PFSK-1 (cell line): ENCODE measurements at regions not wholly inside any gene's neighbourhood (a gene's known extent, or its start where the extent isn't known, plus 50 kb on each side); places are given as distances from the start of the nearest gene placed in this dataset.

Experiments used
- FOXP2 ChIP-seq: optimal IDR thresholded peaks from 2 replicates; pipeline ENCODE3; 2011; ENCODE audit warnings: borderline replicate concordance, control low read depth, inconsistent platforms; ENCODE audit not compliant: insufficient read depth; ENCODE audit errors: extremely low read length, extremely low read depth
- POLR2AphosphoS5 ChIP-seq: IDR thresholded peaks from 2 replicates; pipeline ENCODE4 v1.6.1; 2012; ENCODE audit warnings: low read depth, mild to moderate bottlenecking, control low read depth, low read length, moderate library complexity
- SIN3A ChIP-seq: IDR thresholded peaks from 2 replicates; pipeline ENCODE4 v1.6.1; 2012; ENCODE audit warnings: mild to moderate bottlenecking, low read length, moderate library complexity, borderline replicate concordance; ENCODE audit not compliant: insufficient read depth
- TAF1 ChIP-seq: IDR thresholded peaks from 2 replicates; pipeline ENCODE4 v1.6.1; 2012; ENCODE audit warnings: low read length, control low read depth, borderline replicate concordance; ENCODE audit not compliant: insufficient read depth
- TF ChIP-seq, protein P1 (sequence below), 2 experiments: IDR thresholded peaks; 2 replicates each; pipeline versions ENCODE4 v1.6.1 to v1.8.0; 2011 to 2012; ENCODE audit warnings: low read depth in 2 of 2, low read length in 2 of 2, control low read depth in 1 of 2, inconsistent platforms in 1 of 2, mild to moderate bottlenecking in 1 of 2, moderate library complexity in 1 of 2; ENCODE audit not compliant: insufficient read depth in 1 of 2

DNA sequence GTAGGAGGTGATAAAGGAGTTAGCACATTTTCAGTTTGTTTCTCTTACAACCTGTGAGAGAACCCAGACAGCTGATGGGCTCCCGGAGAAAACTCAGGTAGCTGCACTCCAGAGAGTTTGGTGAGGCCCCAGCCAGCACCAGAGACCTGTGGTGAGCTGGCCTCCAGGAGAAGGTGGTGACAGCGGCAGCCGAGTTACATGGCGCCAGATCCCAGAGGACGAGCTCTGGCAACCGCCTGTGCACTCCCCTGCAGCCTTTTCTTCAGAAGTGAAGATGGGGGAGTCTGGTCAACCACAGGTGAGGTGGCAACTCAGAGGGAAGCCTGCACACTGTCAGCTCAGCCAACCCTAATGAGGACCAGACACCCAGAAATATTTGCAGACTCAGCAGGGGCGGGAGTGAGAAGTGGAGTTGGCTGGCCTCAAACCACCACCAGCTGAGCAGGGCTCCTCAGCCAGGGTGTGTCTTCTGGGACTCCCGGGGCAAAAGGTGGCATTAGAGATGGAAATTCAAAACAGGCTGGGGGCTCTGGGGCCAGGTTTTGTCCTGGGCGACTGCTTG is 209.7 kb downstream of the SETD4 start:
- no peak for TF ChIP-seq FOXP2
- TF ChIP-seq, protein P1, sequence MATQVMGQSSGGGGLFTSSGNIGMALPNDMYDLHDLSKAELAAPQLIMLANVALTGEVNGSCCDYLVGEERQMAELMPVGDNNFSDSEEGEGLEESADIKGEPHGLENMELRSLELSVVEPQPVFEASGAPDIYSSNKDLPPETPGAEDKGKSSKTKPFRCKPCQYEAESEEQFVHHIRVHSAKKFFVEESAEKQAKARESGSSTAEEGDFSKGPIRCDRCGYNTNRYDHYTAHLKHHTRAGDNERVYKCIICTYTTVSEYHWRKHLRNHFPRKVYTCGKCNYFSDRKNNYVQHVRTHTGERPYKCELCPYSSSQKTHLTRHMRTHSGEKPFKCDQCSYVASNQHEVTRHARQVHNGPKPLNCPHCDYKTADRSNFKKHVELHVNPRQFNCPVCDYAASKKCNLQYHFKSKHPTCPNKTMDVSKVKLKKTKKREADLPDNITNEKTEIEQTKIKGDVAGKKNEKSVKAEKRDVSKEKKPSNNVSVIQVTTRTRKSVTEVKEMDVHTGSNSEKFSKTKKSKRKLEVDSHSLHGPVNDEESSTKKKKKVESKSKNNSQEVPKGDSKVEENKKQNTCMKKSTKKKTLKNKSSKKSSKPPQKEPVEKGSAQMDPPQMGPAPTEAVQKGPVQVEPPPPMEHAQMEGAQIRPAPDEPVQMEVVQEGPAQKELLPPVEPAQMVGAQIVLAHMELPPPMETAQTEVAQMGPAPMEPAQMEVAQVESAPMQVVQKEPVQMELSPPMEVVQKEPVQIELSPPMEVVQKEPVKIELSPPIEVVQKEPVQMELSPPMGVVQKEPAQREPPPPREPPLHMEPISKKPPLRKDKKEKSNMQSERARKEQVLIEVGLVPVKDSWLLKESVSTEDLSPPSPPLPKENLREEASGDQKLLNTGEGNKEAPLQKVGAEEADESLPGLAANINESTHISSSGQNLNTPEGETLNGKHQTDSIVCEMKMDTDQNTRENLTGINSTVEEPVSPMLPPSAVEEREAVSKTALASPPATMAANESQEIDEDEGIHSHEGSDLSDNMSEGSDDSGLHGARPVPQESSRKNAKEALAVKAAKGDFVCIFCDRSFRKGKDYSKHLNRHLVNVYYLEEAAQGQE (IDR thresholded peaks at IDR 0.05; ENCODE audit: insufficient read depth in 1 of 2, low read depth in 2 of 2, low read length in 2 of 2) = no peak
- no peak for TF ChIP-seq SIN3A
- no peak for TF ChIP-seq TAF1
- no peak for TF ChIP-seq POLR2AphosphoS5

DNA sequence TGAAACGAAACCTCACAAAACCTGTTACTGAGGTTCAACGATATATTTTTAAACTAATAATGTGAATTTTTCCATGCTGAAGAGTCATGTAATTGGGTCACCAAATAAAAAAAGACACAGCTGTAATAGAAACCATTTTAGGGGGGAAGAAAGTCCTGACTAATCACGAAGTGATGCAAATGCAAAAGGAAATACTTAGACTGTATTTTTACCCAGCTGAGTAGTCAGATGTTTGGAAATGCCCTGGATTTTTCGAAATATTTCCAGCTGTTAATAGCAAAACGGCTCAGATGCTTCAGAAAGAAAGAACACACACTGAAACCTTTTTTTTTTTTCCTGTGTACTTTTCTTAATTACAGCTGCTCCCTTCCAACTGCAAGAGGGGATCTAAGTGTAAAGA is 210.3 kb downstream of the SETD4 start:
- TF ChIP-seq FOXP2 (no peak), TAF1 (no peak), POLR2AphosphoS5 (no peak), SIN3A (no peak)
- TF ChIP-seq, protein P1 (IDR thresholded peaks at IDR 0.05; ENCODE audit: insufficient read depth in 1 of 2, low read depth in 2 of 2, low read length in 2 of 2) = no peak

DNA sequence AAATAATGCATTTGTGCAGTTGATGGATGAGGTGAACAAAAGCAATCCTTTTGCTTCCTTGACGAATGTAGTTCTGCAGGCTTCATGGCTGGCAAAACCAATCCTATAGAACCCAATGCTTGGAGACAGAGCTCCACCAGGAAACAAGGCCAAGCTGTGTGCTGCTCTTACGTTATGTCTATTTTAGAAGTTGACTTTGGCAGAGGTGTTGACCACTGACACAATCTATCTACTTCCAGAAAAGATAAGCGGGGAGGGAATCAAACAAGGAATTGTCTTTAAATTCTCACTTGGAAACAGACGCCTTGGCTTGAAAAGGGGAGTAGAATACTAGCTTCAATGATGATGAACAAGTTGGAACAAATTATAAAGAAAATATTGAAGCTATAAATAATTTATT is 211.2 kb downstream of the SETD4 start:
- TF ChIP-seq, protein P1 (IDR thresholded peaks at IDR 0.05; ENCODE audit: insufficient read depth in 1 of 2, low read depth in 2 of 2, low read length in 2 of 2) = no peak
- no peak for TF ChIP-seq TAF1
- no peak for TF ChIP-seq FOXP2

DNA sequence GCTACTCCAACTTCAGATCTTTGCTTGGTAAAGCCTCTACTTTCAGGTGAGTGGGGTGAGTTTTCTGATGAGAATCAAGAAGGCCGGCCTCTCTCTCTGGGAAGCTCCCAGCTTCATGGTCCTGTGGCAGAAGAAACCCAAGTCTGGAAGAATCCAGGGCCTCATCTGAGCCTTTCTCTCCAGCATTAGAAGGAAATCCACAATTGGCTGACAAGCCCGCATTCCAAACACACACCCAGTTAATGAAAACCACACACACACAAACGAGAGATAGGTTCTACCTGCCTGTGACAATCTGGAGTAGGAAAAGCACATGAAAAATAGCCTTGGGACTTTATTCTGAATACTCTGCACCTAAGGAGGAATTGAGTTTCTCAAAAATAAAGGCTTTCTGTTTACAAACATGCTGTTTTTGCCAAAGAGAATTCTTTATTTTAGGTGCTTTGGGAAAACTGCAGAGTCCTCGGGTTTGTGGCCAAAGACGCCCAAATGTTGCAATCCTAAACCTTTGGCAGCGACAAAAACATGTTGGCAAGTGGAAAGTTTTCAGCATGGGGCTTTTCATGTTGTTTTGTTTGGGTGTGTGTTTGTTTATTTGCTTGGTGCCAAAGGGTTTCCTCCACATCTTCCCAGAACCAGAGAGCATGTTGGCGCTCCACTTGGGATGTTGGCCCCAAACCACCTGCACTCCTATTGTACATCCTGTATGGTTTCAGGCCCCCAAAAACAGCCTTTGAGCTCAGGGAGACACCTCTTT is 216.2 kb downstream of the SETD4 start:
- TF ChIP-seq, protein P1 (IDR thresholded peaks at IDR 0.05; ENCODE audit: insufficient read depth in 1 of 2, low read depth in 2 of 2, low read length in 2 of 2) = no peak
- TF ChIP-seq POLR2AphosphoS5 = no peak
- no peak for TF ChIP-seq TAF1
- TF ChIP-seq SIN3A = no peak
- no peak for TF ChIP-seq FOXP2

DNA sequence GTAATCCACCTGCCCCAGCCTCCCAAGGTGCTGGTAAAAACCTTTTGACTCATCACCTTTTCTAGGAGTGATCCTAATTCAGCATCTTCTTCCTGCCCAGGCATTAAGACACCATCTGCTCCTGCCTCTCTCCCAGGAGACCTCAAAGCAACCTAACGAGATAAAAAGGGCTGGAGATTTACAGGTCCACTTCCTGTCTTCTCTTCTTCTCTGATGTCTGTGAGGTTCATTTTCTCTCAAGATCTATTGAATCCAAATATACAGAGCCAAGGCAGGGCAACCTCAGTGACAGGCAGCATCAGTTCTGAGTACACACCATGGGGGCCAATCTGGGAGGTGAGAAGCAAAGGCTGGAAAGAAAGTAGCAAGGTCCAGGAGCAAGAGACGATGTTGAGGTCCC is 219.4 kb downstream of the SETD4 start:
- no peak for TF ChIP-seq FOXP2
- no peak for TF ChIP-seq POLR2AphosphoS5
- TF ChIP-seq SIN3A = no peak
- TF ChIP-seq TAF1 = no peak
